Ovary (tissue), 7 donors: ENCODE measurements at regions not wholly inside any gene's neighbourhood (a gene's known extent, or its start where the extent isn't known, plus 50 kb on each side); places are given as distances from the start of the nearest gene placed in this dataset.
A peak's percentile ranks its signal among the peaks of the same experiment; 100 is the strongest.

ENCODE experiments used
- DNase-seq, 5 donors: peaks; one replicate each; pipeline ENCODE4 v3.0.0-alpha.2; 2019 to 2020
- H3K27ac ChIP-seq, 2 donors: fragments of 200-600 bp; one replicate each; pipeline versions ENCODE4 v1.5.1 to v1.8.0; 2019 to 2022
- H3K27me3 ChIP-seq: fragments of 200-600 bp; one replicate; pipeline ENCODE4 v1.8.0; 2022
- H3K36me3 ChIP-seq: fragments of 200-600 bp; sonication (generic); one replicate; pipeline ENCODE4 v1.5.1; 2019
- H3K4me1 ChIP-seq: one replicate; pipeline ENCODE4 v1.8.1; 2013; ENCODE audit warnings: mild to moderate bottlenecking, moderate library complexity; ENCODE audit not compliant: insufficient read depth
- H3K4me3 ChIP-seq: fragments of 200-600 bp; sonication (generic); one replicate; pipeline ENCODE4 v1.5.1; 2017
- H3K9me3 ChIP-seq, 2 donors: fragments of 200-600 bp in 1 of 2; sonication (generic) in 1 of 2; one replicate each; pipeline versions ENCODE4 v1.5.1 to v1.8.1; 2013 to 2019; ENCODE audit warnings: mild to moderate bottlenecking in 1 of 2, moderate library complexity in 1 of 2
- CTCF ChIP-seq, 3 donors: fragments of 450-650 bp in 2 of 3; fragments of 200-600 bp in 1 of 3; IDR thresholded peaks; one replicate each; pipeline versions ENCODE4 v1.5.1 to v1.8.0; 2016 to 2022; ENCODE audit warnings: antibody characterized with exemption in 3 of 3, mild to moderate bottlenecking in 1 of 3
- EP300 ChIP-seq: sonication (generic); formaldehyde crosslinking; IDR thresholded peaks from one replicate; pipeline ENCODE4 v1.6.1; 2017; ENCODE audit warnings: antibody characterized with exemption
- POLR2A ChIP-seq: fragments of 450-650 bp; IDR thresholded peaks from one replicate; pipeline ENCODE4 v1.6.1; 2017; ENCODE audit warnings: antibody characterized with exemption, mild to moderate bottlenecking, moderate library complexity
- WGBS, 3 donors: extraction: QIAGEN DNeasy Blood & Tissue Kit in 1 of 3; methylation state at CpG; one replicate each; pipeline versions ENCODE4 v1.1.5 to v1.1.7; 2013 to 2017; 5-methylcytosine and 5-hydroxymethylcytosine counted together
- intact Hi-C, 4 donors: fragments of 100-400 bp; cut with DNase I; formaldehyde crosslinking; loops; one replicate each; pipeline versions ENCODE4 v1.11.0 to v1.15.1; 2022 to 2023
- donor health status: DM: no; HTN: no; CAD: no; lungs with moderate emphysema.
- donor health status: DM: no; HTN: no; CAD: no.
- donor health status: Bipolar disorder and iron deficiency.
- donor health status: DM: no; HTN: no; CAD: no.
- donor health status: DM: yes; HTN: yes; CAD: no.

- intact Hi-C loops = no loop called here
- no peaks in the 10 kb centered on the region for H3K9me3 ChIP-seq
- 13 to 20% (median 15%) methylated on average over 36 of the region's 36 CpGs for WGBS, 3 donors
Observed at GRCh38 chr15:31974855-31975829, 55.2 kb upstream of the CHRNA7 start.

GRCh38 chr15:31975830-31976229 is 54.5 kb upstream of the CHRNA7 start:
- intact Hi-C loops = no loop called here
- no peaks in the 10 kb centered on the region for H3K36me3 ChIP-seq

More at GRCh38 chr15:31974855-31975829, 55.2 kb upstream of the CHRNA7 start:
- no peak for TF ChIP-seq CTCF (IDR thresholded peaks at IDR 0.05)
- no peak for TF ChIP-seq EP300
- no peak for TF ChIP-seq POLR2A
- H3K27ac ChIP-seq = no peak overlapping the region
- no peak overlapping the region for H3K4me3 ChIP-seq
- no peak for DNase-seq
- H3K27me3 ChIP-seq = no peaks in the 10 kb centered on the region
- no peaks in the 10 kb centered on the region for H3K36me3 ChIP-seq
- no peaks in the 10 kb centered on the region for H3K4me1 ChIP-seq

GRCh38 chr15:31977138-31977537 is 53.2 kb upstream of the CHRNA7 start:
- intact Hi-C loops = no loop called here
- Histone ChIP-seq H3K27me3 (no peaks in the 10 kb centered on the region), H3K9me3 (no peaks in the 10 kb centered on the region), H3K36me3 (no peaks in the 10 kb centered on the region), H3K4me1 (no peaks in the 10 kb centered on the region), H3K4me3 (no peak overlapping the region), H3K27ac (no peak overlapping the region)
- no peak for DNase-seq
- TF ChIP-seq POLR2A (no peak), EP300 (no peak), CTCF (IDR thresholded peaks at IDR 0.05) (no peak)
- 53 to 60% (median 60%) methylated on average over 8 of the region's 8 CpGs for WGBS, 3 donors

More at GRCh38 chr15:31975830-31976229, 54.5 kb upstream of the CHRNA7 start:
- TF ChIP-seq EP300 = no peak
- no peak for TF ChIP-seq POLR2A
- no peak for TF ChIP-seq CTCF (IDR thresholded peaks at IDR 0.05)
- Histone ChIP-seq H3K9me3 (no peaks in the 10 kb centered on the region), H3K27ac (no peak overlapping the region), H3K4me1 (no peaks in the 10 kb centered on the region), H3K27me3 (no peaks in the 10 kb centered on the region), H3K4me3 (no peak overlapping the region)
- no peak for DNase-seq
- WGBS, 3 donors = 84 to 89% (median 89%) methylated on average over 9 of the region's 9 CpGs

- TF ChIP-seq POLR2A = no peak
- peak; percentile 17 to 62 (median 35) for TF ChIP-seq CTCF (IDR thresholded peaks at IDR 0.05)
- Histone ChIP-seq H3K27ac (no peak overlapping the region), H3K4me1 (no peaks in the 10 kb centered on the region), H3K4me3 (no peak overlapping the region), H3K36me3 (no peaks in the 10 kb centered on the region), H3K9me3 (no peaks in the 10 kb centered on the region), H3K27me3 (no peaks in the 10 kb centered on the region)
- peak in 4 of 5 donors; percentile 38 to 70 (median 58) for DNase-seq
- intact Hi-C loops = no loop called here
- 21 to 26% (median 21%) methylated on average over 22 of the region's 22 CpGs for WGBS, 3 donors
Observed at GRCh38 chr15:31977812-31978661, 52.3 kb upstream of the CHRNA7 start.
